ENCODE measurements at regions not wholly inside any gene's neighbourhood (a gene's known extent, or its start where the extent isn't known, plus 50 kb on each side); places are given as distances from the start of the nearest gene placed in this dataset.

- Histone ChIP-seq H3K79me2 (ENCODE audit: insufficient read depth, low read length) (no peaks in the 10 kb centered on the region), H3K9me2 (ENCODE audit: low read depth, low read length) (no peaks in the 10 kb centered on the region), H3K36me3 (ENCODE audit: insufficient read depth, low read length) (no peaks in the 10 kb centered on the region), H2AFZ (ENCODE audit: low read length) (no peak overlapping the region), H3K9me3 (ENCODE audit: low read length) (no peaks in the 10 kb centered on the region), H3K27ac (ENCODE audit: low read depth, low read length, poor library complexity, severe bottlenecking) (no peak overlapping the region), H4K20me1 (ENCODE audit: insufficient read depth, low read length) (no peaks in the 10 kb centered on the region), H3K4me1 (ENCODE audit: insufficient read depth, low read length, severe bottlenecking) (no peaks in the 10 kb centered on the region), H3K9ac (ENCODE audit: low read length) (no peak overlapping the region), H3F3A (ENCODE audit: insufficient read depth, low read length) (no peaks in the 10 kb centered on the region), H3K4me3 (ENCODE audit: low read depth, low read length, poor library complexity, severe bottlenecking) (no peak overlapping the region), H3K4me2 (ENCODE audit: low read length) (no peak overlapping the region), H3K27me3 (ENCODE audit: insufficient read depth, low read length) (no peaks in the 10 kb centered on the region)
- TF ChIP-seq, protein P1, sequence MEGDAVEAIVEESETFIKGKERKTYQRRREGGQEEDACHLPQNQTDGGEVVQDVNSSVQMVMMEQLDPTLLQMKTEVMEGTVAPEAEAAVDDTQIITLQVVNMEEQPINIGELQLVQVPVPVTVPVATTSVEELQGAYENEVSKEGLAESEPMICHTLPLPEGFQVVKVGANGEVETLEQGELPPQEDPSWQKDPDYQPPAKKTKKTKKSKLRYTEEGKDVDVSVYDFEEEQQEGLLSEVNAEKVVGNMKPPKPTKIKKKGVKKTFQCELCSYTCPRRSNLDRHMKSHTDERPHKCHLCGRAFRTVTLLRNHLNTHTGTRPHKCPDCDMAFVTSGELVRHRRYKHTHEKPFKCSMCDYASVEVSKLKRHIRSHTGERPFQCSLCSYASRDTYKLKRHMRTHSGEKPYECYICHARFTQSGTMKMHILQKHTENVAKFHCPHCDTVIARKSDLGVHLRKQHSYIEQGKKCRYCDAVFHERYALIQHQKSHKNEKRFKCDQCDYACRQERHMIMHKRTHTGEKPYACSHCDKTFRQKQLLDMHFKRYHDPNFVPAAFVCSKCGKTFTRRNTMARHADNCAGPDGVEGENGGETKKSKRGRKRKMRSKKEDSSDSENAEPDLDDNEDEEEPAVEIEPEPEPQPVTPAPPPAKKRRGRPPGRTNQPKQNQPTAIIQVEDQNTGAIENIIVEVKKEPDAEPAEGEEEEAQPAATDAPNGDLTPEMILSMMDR (IDR thresholded peaks at IDR 0.05; ENCODE audit: low read length) = no peak
- no peak for TF ChIP-seq EZH2 (IDR thresholded peaks at IDR 0.05; ENCODE audit: borderline replicate concordance, low read length)
Observed at GRCh38 chr18:40878371-40878770, 1076.7 kb upstream of the PIK3C3 start.

GRCh38 chr18:40877096-40877495 is 1077.9 kb upstream of the PIK3C3 start:
- Histone ChIP-seq H3K36me3 (ENCODE audit: insufficient read depth, low read length) (no peaks in the 10 kb centered on the region), H3K4me1 (ENCODE audit: insufficient read depth, low read length, severe bottlenecking) (no peaks in the 10 kb centered on the region), H3F3A (ENCODE audit: insufficient read depth, low read length) (no peaks in the 10 kb centered on the region), H3K9me2 (ENCODE audit: low read depth, low read length) (no peaks in the 10 kb centered on the region), H3K4me3 (ENCODE audit: low read depth, low read length, poor library complexity, severe bottlenecking) (no peak overlapping the region), H3K4me2 (ENCODE audit: low read length) (no peak overlapping the region), H3K9ac (ENCODE audit: low read length) (no peak overlapping the region), H3K27ac (ENCODE audit: low read depth, low read length, poor library complexity, severe bottlenecking) (no peak overlapping the region), H2AFZ (ENCODE audit: low read length) (no peak overlapping the region), H4K20me1 (ENCODE audit: insufficient read depth, low read length) (no peaks in the 10 kb centered on the region), H3K9me3 (ENCODE audit: low read length) (no peaks in the 10 kb centered on the region), H3K27me3 (ENCODE audit: insufficient read depth, low read length) (no peaks in the 10 kb centered on the region), H3K79me2 (ENCODE audit: insufficient read depth, low read length) (no peaks in the 10 kb centered on the region)
- TF ChIP-seq EZH2 (IDR thresholded peaks at IDR 0.05; ENCODE audit: borderline replicate concordance, low read length) = no peak

DNA sequence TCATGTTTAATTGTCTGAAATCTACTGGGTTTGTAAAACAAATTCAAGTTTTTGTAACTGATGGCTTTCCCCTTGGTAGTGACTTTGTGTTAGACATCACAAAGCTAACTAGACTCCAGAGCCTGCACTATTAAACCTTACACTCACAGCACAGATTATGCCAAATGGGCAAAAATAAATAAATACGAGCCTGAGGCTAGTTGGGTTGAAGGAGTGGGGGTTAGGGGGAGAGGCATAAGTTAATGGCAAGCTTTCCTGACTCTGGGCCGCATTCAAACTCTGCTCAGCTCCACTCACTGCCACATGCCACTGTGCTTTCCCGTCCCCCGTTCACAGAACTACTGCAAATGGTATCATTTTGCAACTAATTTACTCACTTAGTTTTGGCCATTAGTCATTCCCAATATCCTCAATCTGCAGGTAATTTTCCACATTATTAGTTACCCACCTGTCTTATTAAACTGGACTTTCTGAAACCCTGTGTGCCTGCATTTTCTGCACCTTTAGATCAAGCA is 1079.9 kb upstream of the PIK3C3 start:
- H4K20me1 ChIP-seq (ENCODE audit: insufficient read depth, low read length) = no peaks in the 10 kb centered on the region
- TF ChIP-seq, protein P1 (IDR thresholded peaks at IDR 0.05; ENCODE audit: low read length) = no peak
- no peak for TF ChIP-seq EZH2 (IDR thresholded peaks at IDR 0.05; ENCODE audit: borderline replicate concordance, low read length)
- no peaks in the 10 kb centered on the region for H3K9me2 ChIP-seq (ENCODE audit: low read depth, low read length)
- H3K27ac ChIP-seq (ENCODE audit: low read depth, low read length, poor library complexity, severe bottlenecking) = no peak overlapping the region
- H3K4me3 ChIP-seq (ENCODE audit: low read depth, low read length, poor library complexity, severe bottlenecking) = no peak overlapping the region
- H3K9ac ChIP-seq (ENCODE audit: low read length) = no peak overlapping the region
- no peak overlapping the region for H2AFZ ChIP-seq (ENCODE audit: low read length)
- no peaks in the 10 kb centered on the region for H3K79me2 ChIP-seq (ENCODE audit: insufficient read depth, low read length)
- H3K4me2 ChIP-seq (ENCODE audit: low read length) = no peak overlapping the region
- no peaks in the 10 kb centered on the region for H3K4me1 ChIP-seq (ENCODE audit: insufficient read depth, low read length, severe bottlenecking)
- no peaks in the 10 kb centered on the region for H3K36me3 ChIP-seq (ENCODE audit: insufficient read depth, low read length)
- no peaks in the 10 kb centered on the region for H3K9me3 ChIP-seq (ENCODE audit: low read length)
- no peaks in the 10 kb centered on the region for H3K27me3 ChIP-seq (ENCODE audit: insufficient read depth, low read length)
- no peaks in the 10 kb centered on the region for H3F3A ChIP-seq (ENCODE audit: insufficient read depth, low read length)

DNA sequence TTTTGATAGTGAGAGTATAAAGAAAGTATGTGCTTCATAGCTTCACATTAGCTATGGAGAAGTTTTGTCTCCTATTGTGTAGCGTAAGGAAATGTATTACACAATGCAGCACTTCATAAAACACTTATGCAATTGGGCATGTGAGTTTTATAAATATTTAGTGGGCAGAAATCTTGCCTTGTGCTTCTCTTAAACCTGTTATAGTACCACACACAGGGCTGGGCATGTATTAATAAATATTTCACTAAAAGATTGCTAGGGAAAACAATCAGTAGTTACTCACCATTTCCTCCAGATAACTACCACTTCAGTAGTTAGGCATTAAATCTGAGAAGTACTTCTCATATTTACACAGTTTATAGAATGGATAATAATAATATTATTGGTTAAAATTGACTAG is 1080.8 kb upstream of the PIK3C3 start:
- Histone ChIP-seq H3K9ac (ENCODE audit: low read length) (no peak overlapping the region), H2AFZ (ENCODE audit: low read length) (no peak overlapping the region), H4K20me1 (ENCODE audit: insufficient read depth, low read length) (no peaks in the 10 kb centered on the region), H3K9me3 (ENCODE audit: low read length) (no peaks in the 10 kb centered on the region), H3K9me2 (ENCODE audit: low read depth, low read length) (no peaks in the 10 kb centered on the region), H3K27ac (ENCODE audit: low read depth, low read length, poor library complexity, severe bottlenecking) (no peak overlapping the region), H3F3A (ENCODE audit: insufficient read depth, low read length) (no peaks in the 10 kb centered on the region), H3K4me2 (ENCODE audit: low read length) (no peak overlapping the region), H3K4me3 (ENCODE audit: low read depth, low read length, poor library complexity, severe bottlenecking) (no peak overlapping the region), H3K4me1 (ENCODE audit: insufficient read depth, low read length, severe bottlenecking) (no peaks in the 10 kb centered on the region), H3K79me2 (ENCODE audit: insufficient read depth, low read length) (no peaks in the 10 kb centered on the region), H3K27me3 (ENCODE audit: insufficient read depth, low read length) (no peaks in the 10 kb centered on the region), H3K36me3 (ENCODE audit: insufficient read depth, low read length) (no peaks in the 10 kb centered on the region)
- no peak for TF ChIP-seq EZH2 (IDR thresholded peaks at IDR 0.05; ENCODE audit: borderline replicate concordance, low read length)
- TF ChIP-seq, protein P1 (IDR thresholded peaks at IDR 0.05; ENCODE audit: low read length) = no peak
